ENCODE measurements at regions not wholly inside any gene's neighbourhood (a gene's known extent, or its start where the extent isn't known, plus 50 kb on each side); places are given as distances from the start of the nearest gene placed in this dataset.

DNA sequence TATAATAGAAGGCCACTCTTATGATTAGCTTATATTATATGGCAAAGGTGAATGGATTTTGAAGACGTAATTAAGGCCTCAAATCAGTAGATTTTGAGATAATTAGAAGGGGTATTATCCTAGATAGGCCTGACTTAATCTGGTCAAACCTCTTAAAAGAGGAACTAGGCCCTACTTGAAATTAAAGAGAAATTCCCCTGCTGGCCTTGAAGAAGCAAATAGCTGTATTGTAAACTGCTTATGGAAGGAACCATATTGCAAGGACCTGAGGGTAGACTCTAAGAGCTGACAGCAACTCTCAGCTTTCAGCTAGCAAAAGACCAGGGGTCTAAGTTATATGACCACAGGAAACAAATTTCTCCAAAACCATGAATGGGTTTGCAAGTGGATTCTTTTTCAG, 219.0 kb upstream of the ONECUT1 start:
- TF ChIP-seq EZH2 (IDR thresholded peaks at IDR 0.05; ENCODE audit: borderline replicate concordance, low read depth, low read length, severe bottlenecking) (no peak), CTCF (IDR thresholded peaks at IDR 0.05; ENCODE audit: borderline replicate concordance, extremely low read depth, low read length, poor library complexity, severe bottlenecking) (no peak)
